Suppressor macrophage (primary cell): ENCODE measurements at regions not wholly inside any gene's neighbourhood (a gene's known extent, or its start where the extent isn't known, plus 50 kb on each side); places are given as distances from the start of the nearest gene placed in this dataset.

Source experiments
- DNase-seq, 4 experiments: peaks; one replicate each; pipeline ENCODE4 v3.0.0-alpha.2; 2020 to 2022

- no peak for DNase-seq
Measured at GRCh38 chrX:134747006-134747405, 50.0 kb downstream of the PABIR2 start.

GRCh38 chrX:134746410-134746785 is 50.6 kb downstream of the PABIR2 start:
- DNase-seq, result no peak

- peak; percentile 13 to 53 (median 47) for DNase-seq
Measured at GRCh38 chrX:134745636-134746409, 51.2 kb downstream of the PABIR2 start.

GRCh38 chrX:134743091-134743490 is 53.9 kb downstream of the PABIR2 start:
- no peak for DNase-seq

GRCh38 chrX:134742573-134742972 is 54.4 kb downstream of the PABIR2 start:
- no peak for DNase-seq

- DNase-seq, result no peak
Measured at GRCh38 chrX:134741746-134742145, 55.3 kb downstream of the PABIR2 start.

GRCh38 chrX:134738986-134739740 is 57.8 kb downstream of the PABIR2 start:
- peak in 3 of 4 experiments; percentile 8 to 32 (median 10) for DNase-seq

- DNase-seq, result no peak
Measured at GRCh38 chrX:134738445-134738844, 58.6 kb downstream of the PABIR2 start.

- DNase-seq, result no peak
Measured at GRCh38 chrX:134737721-134738369, 59.2 kb downstream of the PABIR2 start.

- no peak for DNase-seq
Measured at GRCh38 chrX:134737061-134737460, 59.9 kb downstream of the PABIR2 start.

GRCh38 chrX:134736356-134736755 is 60.6 kb downstream of the PABIR2 start:
- no peak for DNase-seq

- no peak for DNase-seq
Measured at GRCh38 chrX:134735015-134735414, 62.0 kb downstream of the PABIR2 start.

- no peak for DNase-seq
Measured at GRCh38 chrX:134734466-134734952, 62.5 kb downstream of the PABIR2 start.

- no peak for DNase-seq
Measured at GRCh38 chrX:134733591-134733990, 63.4 kb downstream of the PABIR2 start.

GRCh38 chrX:134732676-134733075 is 64.3 kb downstream of the PABIR2 start:
- DNase-seq, result no peak

- DNase-seq, result no peak
Measured at GRCh38 chrX:134732152-134732551, 64.9 kb downstream of the PABIR2 start.

- DNase-seq, result no peak
Measured at GRCh38 chrX:134727363-134727762, 69.1 kb upstream of the PLAC1 start.

- DNase-seq, result no peak
Measured at GRCh38 chrX:134725103-134725690, 66.9 kb upstream of the PLAC1 start.

- no peak for DNase-seq
Measured at GRCh38 chrX:134721766-134722532, 63.7 kb upstream of the PLAC1 start.

- peak; percentile 2 to 29 (median 14) for DNase-seq
Measured at GRCh38 chrX:134718966-134719317, 60.7 kb upstream of the PLAC1 start.

GRCh38 chrX:134718105-134718965 is 60.1 kb upstream of the PLAC1 start:
- peak in 1 of 4 experiments; percentile 4 for DNase-seq
